ENCODE measurements at regions not wholly inside any gene's neighbourhood (a gene's known extent, or its start where the extent isn't known, plus 50 kb on each side); places are given as distances from the start of the nearest gene placed in this dataset.

DNA sequence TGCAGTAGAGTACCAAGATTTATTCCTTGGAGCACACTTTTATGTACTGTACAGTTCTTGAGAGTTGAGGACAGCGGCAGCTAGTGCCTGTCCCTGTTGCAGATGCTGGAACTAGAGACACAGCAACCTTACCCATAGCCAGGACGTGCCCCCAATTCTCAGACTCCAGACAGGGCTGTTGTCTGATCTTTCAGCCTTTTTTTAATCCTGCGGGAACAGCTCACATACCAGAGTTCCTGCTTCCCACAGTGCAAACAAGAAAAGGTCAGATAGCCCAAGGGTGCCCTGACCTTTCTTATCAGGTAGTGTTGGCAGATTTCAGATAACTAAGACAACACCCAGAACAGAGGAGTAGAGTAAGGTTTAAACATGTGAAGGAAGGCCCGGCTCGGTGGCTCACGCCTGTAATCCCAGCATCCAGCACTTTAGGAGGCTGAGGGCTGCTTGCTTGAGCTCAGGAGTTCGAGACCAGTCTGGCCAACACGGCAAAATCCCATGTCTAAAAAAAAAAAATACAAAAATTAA lies 78.5 kb downstream of the DOP1B start:
- H3K4me1 Mint-ChIP-seq (ENCODE audit: low read depth), result peaks cover 15% of the 10 kb centered on the region
- H3K36me3 Mint-ChIP-seq (ENCODE audit: insufficient read depth), result peaks cover 21% of the 10 kb centered on the region
- no peak overlapping the region for H3K4me3 Mint-ChIP-seq
- no peaks in the 10 kb centered on the region for H3K27me3 Mint-ChIP-seq (ENCODE audit: low read depth)
- DNase-seq, result no peak
- no peaks in the 10 kb centered on the region for H3K9me3 Mint-ChIP-seq
- ATAC-seq, result no peak

- Mint-ChIP-seq H3K9me3 (no peaks in the 10 kb centered on the region), H3K4me1 (ENCODE audit: low read depth) (peaks cover 15% of the 10 kb centered on the region), H3K27me3 (ENCODE audit: low read depth) (no peaks in the 10 kb centered on the region), H3K36me3 (ENCODE audit: insufficient read depth) (peaks cover 20% of the 10 kb centered on the region), H3K4me3 (no peak overlapping the region)
- no peak for ATAC-seq
- DNase-seq, result no peak
Observed at GRCh38 chr21:36236052-36236730, 79.6 kb downstream of the DOP1B start.

- no peak for ATAC-seq
- peaks cover 18% of the 10 kb centered on the region for H3K36me3 Mint-ChIP-seq (ENCODE audit: insufficient read depth)
- H3K27me3 Mint-ChIP-seq (ENCODE audit: low read depth), result no peaks in the 10 kb centered on the region
Observed at GRCh38 chr21:36237441-36237840, 80.8 kb downstream of the DOP1B start.

DNA sequence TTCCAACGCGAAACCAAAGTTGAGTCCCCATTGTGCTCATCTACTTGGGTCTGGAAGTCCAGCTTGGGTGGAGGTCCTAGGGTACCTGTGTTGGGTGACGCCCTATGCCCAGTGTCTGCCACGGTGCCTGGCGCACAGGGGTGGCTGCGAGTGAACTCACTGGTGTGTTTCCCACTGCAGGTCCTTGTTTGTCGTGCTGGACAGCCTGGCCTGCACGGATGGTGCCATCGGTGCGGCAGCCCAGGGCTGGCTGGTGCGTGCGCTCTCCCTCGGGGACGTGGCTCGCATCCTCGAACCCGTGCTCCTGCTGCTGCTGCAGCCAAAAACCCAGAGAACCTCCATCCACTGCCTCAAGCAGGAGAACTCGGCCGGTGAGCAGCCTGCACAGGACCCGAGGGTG lies 80.4 kb upstream of the MORC3 start:
- Mint-ChIP-seq H3K4me3 (no peak overlapping the region), H3K36me3 (ENCODE audit: insufficient read depth) (peaks cover 12% of the 10 kb centered on the region), H3K9me3 (no peaks in the 10 kb centered on the region), H3K27me3 (ENCODE audit: low read depth) (no peaks in the 10 kb centered on the region), H3K4me1 (ENCODE audit: low read depth) (peaks cover 3% of the 10 kb centered on the region)
- ATAC-seq, result no peak
- DNase-seq, result no peak

More at GRCh38 chr21:36237441-36237840, 80.8 kb downstream of the DOP1B start:
- H3K4me3 Mint-ChIP-seq, result no peak overlapping the region
- DNase-seq, result no peak
- H3K9me3 Mint-ChIP-seq, result no peaks in the 10 kb centered on the region
- peaks cover 17% of the 10 kb centered on the region for H3K4me1 Mint-ChIP-seq (ENCODE audit: low read depth)

GRCh38 chr21:36241717-36242116 lies 78.3 kb upstream of the MORC3 start:
- Mint-ChIP-seq H3K4me3 (no peak overlapping the region), H3K36me3 (ENCODE audit: insufficient read depth) (peaks cover 16% of the 10 kb centered on the region), H3K27me3 (ENCODE audit: low read depth) (no peaks in the 10 kb centered on the region), H3K4me1 (ENCODE audit: low read depth) (peaks cover 3% of the 10 kb centered on the region), H3K9me3 (no peaks in the 10 kb centered on the region)
- no peak for DNase-seq
- ATAC-seq, result no peak

GRCh38 chr21:36245115-36245514 lies 74.9 kb upstream of the MORC3 start:
- peaks cover 3% of the 10 kb centered on the region for H3K4me1 Mint-ChIP-seq (ENCODE audit: low read depth)
- H3K9me3 Mint-ChIP-seq, result no peaks in the 10 kb centered on the region
- no peaks in the 10 kb centered on the region for H3K27me3 Mint-ChIP-seq (ENCODE audit: low read depth)
- ATAC-seq, result no peak
- no peak overlapping the region for H3K4me3 Mint-ChIP-seq
- peaks cover 32% of the 10 kb centered on the region for H3K36me3 Mint-ChIP-seq (ENCODE audit: insufficient read depth)
- DNase-seq, result no peak

DNA sequence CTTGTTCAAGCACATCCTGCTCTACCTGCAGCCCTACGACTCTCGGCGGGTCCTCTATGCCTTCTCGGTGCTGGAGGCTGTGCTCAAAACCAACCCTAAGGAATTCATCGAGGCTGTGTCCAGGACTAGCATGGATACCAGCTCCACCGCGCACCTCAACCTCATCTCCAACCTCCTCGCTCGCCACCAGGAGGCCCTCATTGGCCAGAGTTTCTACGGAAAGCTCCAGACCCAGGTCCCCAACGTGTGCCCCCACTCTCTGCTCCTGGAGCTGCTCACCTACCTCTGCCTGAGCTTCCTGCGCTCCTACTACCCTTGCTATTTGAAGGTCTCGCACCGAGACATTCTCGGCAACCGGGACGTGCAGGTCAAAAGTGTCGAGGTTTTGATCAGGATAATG lies 74.3 kb upstream of the MORC3 start:
- Mint-ChIP-seq H3K4me3 (no peak overlapping the region), H3K27me3 (ENCODE audit: low read depth) (no peaks in the 10 kb centered on the region), H3K9me3 (no peaks in the 10 kb centered on the region), H3K36me3 (ENCODE audit: insufficient read depth) (peaks cover 32% of the 10 kb centered on the region), H3K4me1 (ENCODE audit: low read depth) (peaks cover 3% of the 10 kb centered on the region)
- DNase-seq (no peak), ATAC-seq (no peak)

GRCh38 chr21:36246080-36246631 lies 73.8 kb upstream of the MORC3 start:
- ATAC-seq, result no peak
- no peak overlapping the region for H3K4me3 Mint-ChIP-seq
- DNase-seq, result no peak
- no peaks in the 10 kb centered on the region for H3K27me3 Mint-ChIP-seq (ENCODE audit: low read depth)
- H3K9me3 Mint-ChIP-seq, result no peaks in the 10 kb centered on the region
- peaks cover 35% of the 10 kb centered on the region for H3K36me3 Mint-ChIP-seq (ENCODE audit: insufficient read depth)
- peaks cover 3% of the 10 kb centered on the region for H3K4me1 Mint-ChIP-seq (ENCODE audit: low read depth)

- DNase-seq, result no peak
- H3K36me3 Mint-ChIP-seq (ENCODE audit: insufficient read depth), result peaks cover 35% of the 10 kb centered on the region
Observed at GRCh38 chr21:36247316-36248010, 72.5 kb upstream of the MORC3 start.

DNA sequence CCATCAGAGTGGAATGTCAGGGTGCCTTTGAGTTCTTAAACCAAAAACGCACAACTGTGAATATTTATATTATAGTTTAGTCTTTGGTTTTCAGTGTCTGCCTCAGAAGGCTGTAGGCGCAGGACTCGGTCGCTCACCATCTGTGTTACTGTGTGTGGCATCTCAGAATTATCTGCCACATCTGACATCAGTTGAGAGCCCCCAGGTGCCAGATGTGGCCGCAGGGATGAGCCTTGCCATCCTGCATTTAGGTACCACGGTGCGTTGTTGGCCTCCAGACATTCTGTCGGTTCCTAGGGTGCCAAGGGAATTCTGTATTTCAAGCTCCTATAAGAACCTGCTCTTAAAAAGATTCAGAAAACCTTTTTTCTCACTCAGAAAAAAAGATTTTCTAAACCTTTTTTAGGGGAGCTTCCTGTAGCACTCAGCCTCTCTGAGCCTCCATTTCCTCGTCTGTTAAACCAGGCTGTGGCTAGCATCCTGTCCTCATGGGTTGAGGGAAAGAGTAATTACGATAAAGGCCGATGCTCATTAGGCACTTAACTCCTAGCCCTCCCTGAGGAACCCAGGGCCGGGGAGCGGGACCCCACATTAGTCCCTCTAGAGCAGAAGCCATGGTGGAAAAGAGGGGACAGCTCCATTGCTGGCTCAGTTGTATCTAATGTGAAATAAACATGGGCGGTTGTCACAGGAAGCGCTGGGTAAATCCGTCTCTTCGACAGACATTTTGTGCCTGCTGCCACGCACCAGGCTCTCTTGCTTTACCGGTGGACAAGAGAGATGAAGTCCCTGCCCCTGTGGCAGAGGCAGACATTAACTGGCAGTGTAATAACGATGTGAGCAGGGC lies 70.2 kb upstream of the MORC3 start:
- no peak overlapping the region for H3K4me3 Mint-ChIP-seq
- no peaks in the 10 kb centered on the region for H3K9me3 Mint-ChIP-seq
- peaks cover 7% of the 10 kb centered on the region for H3K4me1 Mint-ChIP-seq (ENCODE audit: low read depth)
- ATAC-seq (no peak), DNase-seq (no peak)
- peaks cover 50% of the 10 kb centered on the region for H3K36me3 Mint-ChIP-seq (ENCODE audit: insufficient read depth)
- H3K27me3 Mint-ChIP-seq (ENCODE audit: low read depth), result no peaks in the 10 kb centered on the region

More at GRCh38 chr21:36247316-36248010, 72.5 kb upstream of the MORC3 start:
- ATAC-seq, result no peak
- H3K4me1 Mint-ChIP-seq (ENCODE audit: low read depth), result no peaks in the 10 kb centered on the region
- H3K4me3 Mint-ChIP-seq, result no peak overlapping the region
- no peaks in the 10 kb centered on the region for H3K27me3 Mint-ChIP-seq (ENCODE audit: low read depth)
- no peaks in the 10 kb centered on the region for H3K9me3 Mint-ChIP-seq

DNA sequence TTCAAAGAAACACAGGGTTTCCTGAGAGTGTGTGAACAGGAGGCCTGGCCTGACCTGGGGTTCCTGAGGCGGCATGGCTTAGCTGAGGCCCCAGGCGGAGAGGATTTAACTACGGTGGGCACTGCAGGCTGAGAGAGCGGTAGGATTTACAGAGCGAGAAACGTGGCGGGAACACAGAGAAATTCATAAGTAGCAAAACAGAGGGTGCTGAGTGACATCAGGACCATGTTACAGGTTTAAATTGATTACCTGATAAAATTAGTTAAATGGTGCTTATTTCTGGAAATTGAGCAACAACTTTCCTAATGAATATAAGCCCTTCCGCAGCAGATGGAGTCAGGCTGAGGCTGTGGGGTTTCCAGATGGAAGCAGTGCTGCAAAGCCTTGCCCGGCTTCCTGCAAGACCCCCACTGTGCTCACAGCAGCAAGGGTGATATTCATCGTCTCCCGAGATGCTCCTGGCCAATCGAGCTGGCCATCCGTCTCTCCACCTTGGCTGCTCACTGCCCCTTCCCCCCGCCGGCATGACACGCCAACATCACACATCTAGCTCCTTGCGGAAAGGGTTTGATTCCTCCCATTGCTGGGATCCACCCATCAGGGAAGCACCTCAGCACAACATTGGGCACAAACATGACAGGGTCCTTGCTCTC lies 69.4 kb upstream of the MORC3 start:
- H3K4me1 Mint-ChIP-seq (ENCODE audit: low read depth), result peaks cover 9% of the 10 kb centered on the region
- H3K4me3 Mint-ChIP-seq, result no peak overlapping the region
- ATAC-seq, result no peak
- DNase-seq, result no peak
- peaks cover 47% of the 10 kb centered on the region for H3K36me3 Mint-ChIP-seq (ENCODE audit: insufficient read depth)
- H3K27me3 Mint-ChIP-seq (ENCODE audit: low read depth), result no peaks in the 10 kb centered on the region
- H3K9me3 Mint-ChIP-seq, result no peaks in the 10 kb centered on the region

GRCh38 chr21:36254106-36254941 lies 65.7 kb upstream of the MORC3 start:
- no peak for DNase-seq
- H3K4me1 Mint-ChIP-seq (ENCODE audit: low read depth), result peaks cover 11% of the 10 kb centered on the region
- no peak for ATAC-seq
- H3K9me3 Mint-ChIP-seq, result no peaks in the 10 kb centered on the region
- peak overlapping the region; percentile 7 for H3K4me3 Mint-ChIP-seq
- H3K27me3 Mint-ChIP-seq (ENCODE audit: low read depth), result no peaks in the 10 kb centered on the region
- H3K36me3 Mint-ChIP-seq (ENCODE audit: insufficient read depth), result peaks cover 47% of the 10 kb centered on the region

DNA sequence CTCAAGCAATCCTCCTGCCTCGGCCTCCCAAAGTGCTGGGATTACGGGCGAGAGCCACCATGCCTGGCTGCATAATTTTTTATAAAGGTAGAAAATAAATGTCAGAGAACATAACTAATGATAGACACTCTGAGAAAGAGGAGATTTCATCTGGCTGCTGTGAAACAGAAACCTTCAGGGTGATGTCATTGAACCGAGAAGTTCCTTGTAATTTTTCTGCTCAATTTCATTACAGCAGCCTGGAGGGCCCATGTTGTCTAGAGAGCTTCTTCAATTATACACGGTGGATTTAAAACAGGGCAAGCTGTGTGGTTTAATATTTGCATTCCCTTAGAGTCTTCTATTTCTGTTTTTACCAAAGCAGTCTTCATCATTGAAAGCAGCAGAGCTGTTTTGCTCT lies 64.3 kb upstream of the MORC3 start:
- H3K4me3 Mint-ChIP-seq, result no peak overlapping the region
- H3K9me3 Mint-ChIP-seq, result no peaks in the 10 kb centered on the region
- peaks cover 24% of the 10 kb centered on the region for H3K4me1 Mint-ChIP-seq (ENCODE audit: low read depth)
- ATAC-seq, result no peak
- DNase-seq, result no peak
- H3K27me3 Mint-ChIP-seq (ENCODE audit: low read depth), result no peaks in the 10 kb centered on the region
- H3K36me3 Mint-ChIP-seq (ENCODE audit: insufficient read depth), result peaks cover 42% of the 10 kb centered on the region
